ENCODE measurements at regions not wholly inside any gene's neighbourhood (a gene's known extent, or its start where the extent isn't known, plus 50 kb on each side); places are given as distances from the start of the nearest gene placed in this dataset.

GRCh38 chr1:218804014-218804785, 369.5 kb upstream of the LYPLAL1 start (continued):
- TF ChIP-seq POLR2A (IDR thresholded peaks at IDR 0.05; ENCODE audit: borderline replicate concordance, extremely low read depth, insufficient read depth, insufficient read length), result no peak
- peak; percentile 43; the same call in 1 of the 2 replicates for TF ChIP-seq EGR1 (IDR thresholded peaks at IDR 0.05; ENCODE audit: low read depth)
- TF ChIP-seq ZFX (IDR thresholded peaks at IDR 0.05), result no peak
- TF ChIP-seq EZH2 (IDR thresholded peaks at IDR 0.05), result no peak
- peak; percentile 26 for TF ChIP-seq RAD21 (IDR thresholded peaks at IDR 0.05; ENCODE audit: low read depth)

GRCh38 chr1:218809061-218809460, 364.6 kb upstream of the LYPLAL1 start:
- no peak for TF ChIP-seq ELF1 (IDR thresholded peaks at IDR 0.05; ENCODE audit: borderline replicate concordance, low read depth)
- TF ChIP-seq SRF (IDR thresholded peaks at IDR 0.05; ENCODE audit: low read depth), result no peak
- no peak for TF ChIP-seq SIN3A (IDR thresholded peaks at IDR 0.05; ENCODE audit: low read depth)
- TF ChIP-seq, protein P1, sequence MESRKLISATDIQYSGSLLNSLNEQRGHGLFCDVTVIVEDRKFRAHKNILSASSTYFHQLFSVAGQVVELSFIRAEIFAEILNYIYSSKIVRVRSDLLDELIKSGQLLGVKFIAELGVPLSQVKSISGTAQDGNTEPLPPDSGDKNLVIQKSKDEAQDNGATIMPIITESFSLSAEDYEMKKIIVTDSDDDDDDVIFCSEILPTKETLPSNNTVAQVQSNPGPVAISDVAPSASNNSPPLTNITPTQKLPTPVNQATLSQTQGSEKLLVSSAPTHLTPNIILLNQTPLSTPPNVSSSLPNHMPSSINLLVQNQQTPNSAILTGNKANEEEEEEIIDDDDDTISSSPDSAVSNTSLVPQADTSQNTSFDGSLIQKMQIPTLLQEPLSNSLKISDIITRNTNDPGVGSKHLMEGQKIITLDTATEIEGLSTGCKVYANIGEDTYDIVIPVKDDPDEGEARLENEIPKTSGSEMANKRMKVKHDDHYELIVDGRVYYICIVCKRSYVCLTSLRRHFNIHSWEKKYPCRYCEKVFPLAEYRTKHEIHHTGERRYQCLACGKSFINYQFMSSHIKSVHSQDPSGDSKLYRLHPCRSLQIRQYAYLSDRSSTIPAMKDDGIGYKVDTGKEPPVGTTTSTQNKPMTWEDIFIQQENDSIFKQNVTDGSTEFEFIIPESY (IDR thresholded peaks at IDR 0.05; ENCODE audit: extremely low read depth, insufficient replicate concordance, low read length), result no peak
- TF ChIP-seq JUND (IDR thresholded peaks at IDR 0.05), result no peak
- TF ChIP-seq, protein P2, sequence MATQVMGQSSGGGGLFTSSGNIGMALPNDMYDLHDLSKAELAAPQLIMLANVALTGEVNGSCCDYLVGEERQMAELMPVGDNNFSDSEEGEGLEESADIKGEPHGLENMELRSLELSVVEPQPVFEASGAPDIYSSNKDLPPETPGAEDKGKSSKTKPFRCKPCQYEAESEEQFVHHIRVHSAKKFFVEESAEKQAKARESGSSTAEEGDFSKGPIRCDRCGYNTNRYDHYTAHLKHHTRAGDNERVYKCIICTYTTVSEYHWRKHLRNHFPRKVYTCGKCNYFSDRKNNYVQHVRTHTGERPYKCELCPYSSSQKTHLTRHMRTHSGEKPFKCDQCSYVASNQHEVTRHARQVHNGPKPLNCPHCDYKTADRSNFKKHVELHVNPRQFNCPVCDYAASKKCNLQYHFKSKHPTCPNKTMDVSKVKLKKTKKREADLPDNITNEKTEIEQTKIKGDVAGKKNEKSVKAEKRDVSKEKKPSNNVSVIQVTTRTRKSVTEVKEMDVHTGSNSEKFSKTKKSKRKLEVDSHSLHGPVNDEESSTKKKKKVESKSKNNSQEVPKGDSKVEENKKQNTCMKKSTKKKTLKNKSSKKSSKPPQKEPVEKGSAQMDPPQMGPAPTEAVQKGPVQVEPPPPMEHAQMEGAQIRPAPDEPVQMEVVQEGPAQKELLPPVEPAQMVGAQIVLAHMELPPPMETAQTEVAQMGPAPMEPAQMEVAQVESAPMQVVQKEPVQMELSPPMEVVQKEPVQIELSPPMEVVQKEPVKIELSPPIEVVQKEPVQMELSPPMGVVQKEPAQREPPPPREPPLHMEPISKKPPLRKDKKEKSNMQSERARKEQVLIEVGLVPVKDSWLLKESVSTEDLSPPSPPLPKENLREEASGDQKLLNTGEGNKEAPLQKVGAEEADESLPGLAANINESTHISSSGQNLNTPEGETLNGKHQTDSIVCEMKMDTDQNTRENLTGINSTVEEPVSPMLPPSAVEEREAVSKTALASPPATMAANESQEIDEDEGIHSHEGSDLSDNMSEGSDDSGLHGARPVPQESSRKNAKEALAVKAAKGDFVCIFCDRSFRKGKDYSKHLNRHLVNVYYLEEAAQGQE (IDR thresholded peaks at IDR 0.05; ENCODE audit: low read depth), result no peak
- no peak for TF ChIP-seq EGR1 (IDR thresholded peaks at IDR 0.05; ENCODE audit: low read depth)
- TF ChIP-seq TCF7L2 (IDR thresholded peaks at IDR 0.05; ENCODE audit: borderline replicate concordance, extremely low read depth, insufficient read depth, insufficient read length), result no peak
- no peak for TF ChIP-seq POLR2AphosphoS5 (IDR thresholded peaks at IDR 0.05; ENCODE audit: low read depth, low read length)
- TF ChIP-seq SP1 (IDR thresholded peaks at IDR 0.05; ENCODE audit: low read depth), result no peak
- TF ChIP-seq ZNF274 (IDR thresholded peaks at IDR 0.05; ENCODE audit: low read depth, low read length), result no peak
- TF ChIP-seq, protein P3, sequence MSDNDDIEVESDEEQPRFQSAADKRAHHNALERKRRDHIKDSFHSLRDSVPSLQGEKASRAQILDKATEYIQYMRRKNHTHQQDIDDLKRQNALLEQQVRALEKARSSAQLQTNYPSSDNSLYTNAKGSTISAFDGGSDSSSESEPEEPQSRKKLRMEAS (IDR thresholded peaks at IDR 0.05), result no peak
- TF ChIP-seq ZFX (IDR thresholded peaks at IDR 0.05), result no peak
- ATAC-seq, result no peak
- no peak overlapping the region for H3K4me2 ChIP-seq (ENCODE audit: low read length)
- no peaks in the 10 kb centered on the region for H3K36me3 ChIP-seq (ENCODE audit: control insufficient read depth in 1 of 2, insufficient read depth in 2 of 2, low read length in 2 of 2)
- peak overlapping the region; percentile 48; the same call in 1 of the 2 replicates for H3K27ac ChIP-seq (ENCODE audit: low read depth, low read length)
- no peaks in the 10 kb centered on the region for H3K27me3 ChIP-seq (ENCODE audit: insufficient read depth, low read length)
- BruUV-seq (replicated peaks), result no TSS peak
- no peaks in the 10 kb centered on the region for H4K20me1 ChIP-seq (ENCODE audit: insufficient read depth)
- DNase-seq (ENCODE audit: low read depth, low spot score), result no peak
- no peaks in the 10 kb centered on the region for H3K9me3 ChIP-seq (ENCODE audit: control insufficient read depth in 1 of 2, insufficient read depth in 1 of 2, low read depth in 1 of 2, low read length in 2 of 2)
- no peak overlapping the region for H2AFZ ChIP-seq (ENCODE audit: low read depth, low read length, poor library complexity, severe bottlenecking)
- ChIA-PET CTCF (no interaction called here), RAD21 (ENCODE audit: low non-redundant PET in 1 of 2, low total read pairs in 2 of 2, uncharacterized antibody in 2 of 2, unreplicated experiment in 2 of 2) (no interaction called here), POLR2A (no interaction called here)
- H3K9me2 ChIP-seq (ENCODE audit: insufficient read depth), result peaks cover 4% of the 10 kb centered on the region; the same call in 1 of the 2 replicates
- peaks cover 5 to 17% of the 10 kb centered on the region in 2 experiments; a peak in 3 of 4 replicates for H3K4me1 ChIP-seq (ENCODE audit: control insufficient read depth in 1 of 2, insufficient read depth in 2 of 2, low read length in 2 of 2)
- intact Hi-C loops (cut with micrococcal nuclease), result loop anchor here (1.0 kb wide), 1 partner anchor 28 kb away; no protein-coding TSS in a partner anchor
- no peaks in the 10 kb centered on the region for H3K79me2 ChIP-seq (ENCODE audit: insufficient read depth, low read length)
- H3K4me3 ChIP-seq (replicated peaks in 1 of 2; ENCODE audit: low read depth in 1 of 2, low read length in 2 of 2), result no peak overlapping the region
- no peak overlapping the region for H3K9ac ChIP-seq (ENCODE audit: low read length)
